NCI-H1092 (cell line): ENCODE measurements at regions not wholly inside any gene's neighbourhood (a gene's known extent, or its start where the extent isn't known, plus 50 kb on each side); places are given as distances from the start of the nearest gene placed in this dataset.

Experiments used
- DNase-seq: peaks from one replicate; lab custom pipeline; 2025; lab: John Stamatoyannopoulos, UW

DNA sequence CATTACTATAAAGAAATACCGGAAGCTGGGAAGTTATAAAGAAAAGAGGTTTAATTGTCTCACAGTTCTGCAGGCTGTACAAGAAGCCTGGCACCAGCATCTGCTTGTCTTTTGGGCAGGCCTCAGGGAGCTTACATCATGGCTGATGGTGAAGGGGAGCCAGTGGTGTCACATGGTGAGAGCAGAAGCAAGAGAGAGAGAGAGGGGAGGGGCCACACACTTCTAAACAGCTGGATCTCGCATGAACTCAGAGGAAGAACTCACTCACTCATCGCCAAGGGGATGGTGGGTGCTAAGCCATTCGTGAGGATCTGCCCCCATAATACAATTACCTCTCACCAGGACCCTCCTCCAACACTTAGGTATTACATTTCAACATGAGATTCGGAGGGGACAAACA, 51.8 kb upstream of the ANKRD34C start:
- DNase-seq: no peak

GRCh38 chr15:79222808-79223207, 59.7 kb upstream of the ANKRD34C start:
- DNase-seq: no peak

GRCh38 chr15:79221696-79222095, 60.8 kb upstream of the ANKRD34C start:
- DNase-seq: no peak

DNA sequence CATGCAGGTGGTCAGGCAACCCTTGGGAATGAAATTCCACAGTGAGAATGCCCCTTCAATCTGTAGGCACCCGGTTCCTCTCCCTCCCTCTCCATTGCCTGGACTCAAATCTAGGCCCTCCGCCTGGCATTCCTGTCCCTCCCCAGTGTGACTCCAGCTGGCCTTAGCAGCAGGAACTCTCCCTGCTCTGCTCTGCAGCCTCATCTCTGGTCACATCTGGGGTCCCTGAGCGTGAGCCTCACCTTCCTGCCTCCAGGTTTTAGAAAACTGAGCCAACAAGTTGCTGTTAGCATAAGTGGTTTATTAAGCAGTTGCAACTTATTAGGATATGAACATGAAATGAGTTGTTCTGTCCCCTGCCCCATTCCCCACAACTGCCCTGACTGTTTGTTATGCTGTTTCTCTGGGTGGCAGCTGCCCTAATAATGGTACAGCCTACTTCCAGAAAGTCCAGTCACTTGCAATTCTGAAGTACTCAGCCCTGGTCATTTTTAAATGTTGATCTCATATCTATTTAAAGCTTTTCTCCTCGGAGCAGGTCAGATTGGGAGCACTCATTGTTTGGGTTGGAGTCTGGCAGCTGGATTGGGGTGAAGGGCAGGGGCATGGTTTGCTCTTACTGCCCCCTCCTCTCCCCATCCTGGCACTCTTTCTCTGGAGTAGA, 63.0 kb upstream of the ANKRD34C start:
- DNase-seq: no peak

DNA sequence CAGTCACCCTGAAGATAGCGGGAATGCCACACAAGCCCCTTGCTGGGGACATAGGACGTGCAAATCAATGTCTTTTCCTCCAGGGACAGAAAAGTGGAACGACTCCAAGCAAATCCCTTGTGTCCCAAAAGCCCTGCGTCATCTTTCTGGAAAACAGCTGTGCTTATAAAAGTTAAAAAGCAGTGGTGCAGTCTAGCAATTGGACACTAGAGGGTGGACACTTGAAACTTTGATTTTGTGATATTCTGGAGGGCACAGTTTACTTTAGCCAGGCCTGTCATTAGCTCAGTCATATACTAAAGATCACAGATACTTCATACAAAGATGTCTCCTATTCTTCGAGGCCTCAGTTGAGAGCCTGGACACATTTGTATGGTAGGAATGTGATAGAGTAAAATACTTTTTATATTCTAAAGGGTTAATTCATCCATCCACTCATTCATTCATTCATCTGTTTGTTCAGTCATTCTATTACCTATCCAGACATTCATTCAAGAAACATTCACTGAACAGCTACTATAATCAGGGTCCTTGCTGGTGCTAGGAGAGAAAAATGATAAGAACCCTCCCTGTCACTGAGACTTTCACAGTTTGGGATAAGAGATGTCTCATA, 63.8 kb upstream of the ANKRD34C start:
- DNase-seq: no peak

- DNase-seq: no peak
These were observed 68.9 kb upstream of the ANKRD34C start for GRCh38 chr15:79213650-79214049.

GRCh38 chr15:79212589-79213157, 69.8 kb upstream of the ANKRD34C start:
- no peak for DNase-seq

GRCh38 chr15:79211481-79211880, 71.0 kb upstream of the ANKRD34C start:
- no peak for DNase-seq

DNA sequence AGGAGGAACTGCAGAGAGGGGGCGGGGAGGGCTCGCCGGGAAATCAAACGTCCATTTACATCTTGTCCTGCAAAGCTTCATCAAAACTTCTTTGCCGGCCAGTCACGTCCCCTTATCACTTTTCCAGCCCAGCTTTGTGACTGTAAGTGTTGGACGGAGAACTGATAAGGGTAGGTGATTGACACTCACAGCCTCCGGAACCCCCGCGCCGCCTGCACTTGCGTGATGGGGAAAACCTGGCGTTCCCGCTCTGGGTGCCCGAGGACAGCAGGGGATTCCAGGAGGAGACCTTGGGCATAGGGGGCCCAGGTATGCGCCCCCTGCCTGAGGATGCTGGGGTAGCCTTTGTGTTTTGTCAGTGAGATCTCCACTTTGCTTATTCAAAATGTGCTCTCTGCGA, 72.8 kb upstream of the ANKRD34C start:
- no peak for DNase-seq

DNA sequence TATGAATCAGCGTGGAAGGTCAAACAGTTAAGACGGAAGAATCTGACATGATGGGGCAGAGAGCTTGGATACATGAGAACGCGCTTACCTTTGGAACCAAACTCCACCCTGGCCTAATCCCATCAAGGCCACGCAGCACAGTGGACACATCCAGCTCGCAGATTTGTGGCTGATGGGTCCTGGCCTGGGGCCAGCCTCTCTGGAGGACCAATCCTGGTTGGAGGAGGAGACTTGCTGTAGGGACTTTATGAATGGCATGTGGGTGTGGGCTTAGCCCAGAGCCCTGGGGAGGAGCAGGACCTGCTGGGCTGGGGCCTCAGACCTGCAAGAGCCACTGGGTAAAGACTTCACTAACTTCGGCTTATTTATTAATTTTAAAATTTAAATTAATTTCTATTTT, 73.4 kb upstream of the ANKRD34C start:
- DNase-seq: no peak

DNA sequence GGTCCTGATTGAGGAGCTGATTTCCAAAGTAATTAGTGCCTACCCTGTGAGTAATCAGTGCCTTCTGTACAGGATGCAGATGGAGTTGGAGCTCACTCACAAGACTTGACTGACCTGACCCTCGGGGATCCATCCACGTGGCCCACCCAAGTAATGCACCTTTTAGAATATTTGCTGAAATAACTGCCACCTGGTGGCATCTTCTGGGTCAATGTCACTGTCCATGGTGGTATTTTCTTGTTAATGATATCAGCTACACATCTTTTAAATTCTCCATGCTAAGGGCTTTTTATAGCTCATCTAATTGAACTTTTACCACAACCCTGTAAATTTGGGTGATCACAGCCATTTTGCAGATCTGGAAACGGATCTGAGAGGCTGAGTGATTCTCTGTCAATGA, 74.3 kb upstream of the ANKRD34C start:
- DNase-seq: no peak

GRCh38 chr15:79206940-79207339, 75.6 kb upstream of the ANKRD34C start:
- no peak for DNase-seq

DNA sequence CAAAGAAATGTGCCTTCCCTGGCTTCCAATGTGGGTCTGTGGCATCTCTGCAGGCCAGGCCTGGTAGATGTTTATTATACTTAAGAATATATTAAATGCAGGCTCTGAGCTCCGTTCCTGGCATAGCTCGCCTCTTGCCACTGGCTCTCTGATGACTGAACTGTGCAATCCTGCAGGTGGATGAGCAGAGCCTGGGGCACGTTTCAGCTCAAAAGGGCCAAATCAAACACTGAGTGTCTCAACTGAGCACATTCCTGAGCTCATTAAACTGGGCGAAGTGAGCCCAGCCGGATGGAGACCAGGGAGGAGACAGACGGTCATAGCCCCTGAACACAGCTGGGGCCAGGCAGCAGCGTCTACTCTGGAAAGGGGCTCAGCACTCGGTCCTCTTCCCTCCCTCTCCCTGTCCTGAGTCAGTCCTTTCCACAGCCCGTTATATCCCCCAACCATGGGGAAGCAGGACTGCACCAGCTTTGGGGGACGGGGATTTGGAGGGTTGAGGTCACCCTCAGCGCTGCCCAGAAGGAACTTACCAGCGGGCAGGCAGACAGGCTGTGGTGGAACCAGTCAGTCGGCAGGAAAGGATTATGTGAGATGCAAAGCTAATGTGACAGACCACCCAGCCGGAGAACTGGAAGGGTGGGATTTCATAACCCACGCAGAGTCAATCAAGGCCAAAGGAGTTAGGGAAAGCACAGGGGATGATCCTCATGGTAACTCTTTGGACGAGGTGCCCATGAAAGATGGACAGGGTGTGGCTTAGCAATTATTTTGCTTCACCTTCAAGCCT, 77.4 kb upstream of the ANKRD34C start:
- no peak for DNase-seq

DNA sequence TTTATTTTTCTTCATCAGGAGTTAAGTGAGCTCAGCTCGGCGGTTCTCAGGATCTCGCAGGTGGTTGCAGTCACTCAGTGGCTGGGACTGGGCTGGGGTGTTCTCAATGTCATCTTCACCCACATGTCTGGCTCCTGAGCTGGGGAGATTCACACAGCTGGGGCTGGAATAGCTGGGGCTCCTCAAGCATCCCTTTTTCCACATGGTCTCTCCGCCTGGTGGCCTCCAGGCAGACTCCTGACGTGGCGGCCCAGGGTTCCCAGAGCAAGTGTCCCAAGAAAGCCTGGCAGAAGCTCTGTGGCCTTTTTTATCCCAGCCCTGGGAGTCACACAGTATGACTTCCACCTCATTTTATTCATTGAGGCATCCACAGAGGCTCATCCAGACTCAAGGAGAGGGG, 84.1 kb upstream of the ANKRD34C start:
- no peak for DNase-seq

- no peak for DNase-seq
These were observed 85.2 kb upstream of the ANKRD34C start for GRCh38 chr15:79197285-79197684.

DNA sequence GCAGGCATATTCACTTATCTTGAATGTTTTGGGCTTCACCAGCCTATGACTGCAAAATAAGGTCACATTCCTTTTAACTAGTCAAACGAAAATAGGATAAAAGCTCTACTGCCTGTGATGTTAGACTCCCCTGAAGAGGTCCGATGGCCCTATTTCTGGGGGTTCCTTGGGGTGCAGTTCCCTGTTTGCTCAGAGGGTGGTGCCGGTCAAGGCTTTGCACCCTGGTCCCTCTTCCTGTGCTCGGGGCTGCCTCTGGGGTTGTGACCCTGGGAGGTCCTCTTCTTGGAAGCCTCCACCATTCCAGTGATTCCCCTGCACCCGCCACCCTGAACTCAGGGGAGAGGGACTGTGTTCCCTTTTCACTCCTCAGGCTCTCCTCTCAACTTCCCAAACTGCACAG, 86.7 kb upstream of the ANKRD34C start:
- DNase-seq: no peak

DNA sequence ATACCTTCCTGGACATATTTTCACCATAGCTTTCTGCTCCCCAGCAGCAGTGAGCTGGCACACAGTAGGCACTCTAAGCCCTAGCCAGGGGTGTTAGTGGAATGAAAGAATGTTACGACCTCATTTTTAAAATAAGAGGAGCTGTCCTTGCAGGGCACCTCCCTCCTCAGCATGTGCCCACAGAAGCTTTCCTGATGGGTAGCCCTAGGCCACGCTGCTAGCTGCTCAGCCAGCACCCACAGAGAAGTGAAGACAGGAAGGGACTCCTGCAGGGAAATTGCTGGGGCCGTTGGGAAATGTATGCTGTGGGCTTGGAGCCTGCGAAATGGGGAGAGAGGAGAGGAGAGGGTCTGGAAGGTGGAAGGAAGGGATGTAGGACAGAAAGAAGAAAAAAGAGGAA, 87.3 kb upstream of the ANKRD34C start:
- DNase-seq: no peak

DNA sequence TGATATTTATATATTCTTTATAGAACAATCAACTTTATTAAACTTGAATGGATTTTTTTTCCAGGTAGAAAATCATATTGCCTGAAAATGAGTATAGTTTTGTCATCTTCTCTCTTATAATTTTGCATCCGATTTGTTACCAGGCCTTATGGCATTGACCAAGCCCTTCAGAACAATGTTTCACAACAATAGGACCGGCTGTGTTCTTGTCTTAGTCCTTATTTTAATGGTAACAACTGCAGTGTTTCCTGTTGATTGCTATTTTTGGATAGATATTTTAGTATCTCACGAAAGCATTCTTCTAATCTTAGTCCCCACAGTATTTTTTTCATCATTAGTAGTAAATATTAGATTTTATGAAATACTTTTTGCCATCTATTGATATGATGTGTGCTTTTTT, 88.1 kb upstream of the ANKRD34C start:
- no peak for DNase-seq

- DNase-seq: no peak
These were observed 89.0 kb upstream of the ANKRD34C start for GRCh38 chr15:79193549-79193948.

DNA sequence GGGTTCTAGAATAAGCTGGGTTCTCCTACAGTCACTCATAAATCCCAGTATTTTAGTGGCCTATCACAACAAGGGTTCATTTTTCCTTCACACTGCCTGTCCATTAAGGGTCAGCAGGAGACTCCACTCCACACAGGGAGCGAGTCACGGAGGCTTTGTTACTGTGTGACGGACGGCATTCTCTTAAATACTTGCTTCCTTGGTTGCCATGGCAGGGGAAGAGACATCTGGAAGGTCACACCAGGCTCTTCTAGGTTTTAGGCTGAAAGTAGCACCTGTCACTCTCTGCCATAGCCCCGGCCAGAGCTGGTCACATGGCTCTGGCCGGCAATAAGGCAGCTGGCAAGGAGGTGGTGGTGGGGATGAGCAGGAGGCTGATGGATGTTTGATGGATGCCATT, 89.4 kb upstream of the ANKRD34C start:
- no peak for DNase-seq

- no peak for DNase-seq
These were observed 90.0 kb upstream of the ANKRD34C start for GRCh38 chr15:79192462-79193036.

- DNase-seq: no peak
These were observed 92.4 kb upstream of the ANKRD34C start for GRCh38 chr15:79190093-79190492.

DNA sequence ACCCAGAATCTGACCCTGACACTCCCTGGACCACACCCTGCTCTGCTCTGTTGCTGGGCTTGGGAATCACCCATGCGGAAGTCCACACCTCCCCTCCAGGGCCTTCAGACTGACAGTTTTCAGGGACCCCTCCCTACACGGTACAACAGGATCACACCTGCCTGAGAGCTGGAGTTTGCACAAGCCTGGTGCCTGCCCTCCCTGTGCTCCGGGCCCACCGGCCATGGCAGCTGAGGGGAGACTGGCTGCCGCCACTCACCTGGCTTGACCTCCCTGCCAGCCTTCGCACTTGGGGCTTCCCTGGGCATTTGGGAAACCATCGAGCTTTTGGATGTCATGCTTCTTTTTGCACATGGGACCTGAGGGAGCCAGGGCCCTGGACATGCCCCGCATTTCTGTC, 95.9 kb upstream of the ANKRD34C start:
- DNase-seq: no peak
